ENCODE measurements at regions not wholly inside any gene's neighbourhood (a gene's known extent, or its start where the extent isn't known, plus 50 kb on each side); places are given as distances from the start of the nearest gene placed in this dataset.

DNA sequence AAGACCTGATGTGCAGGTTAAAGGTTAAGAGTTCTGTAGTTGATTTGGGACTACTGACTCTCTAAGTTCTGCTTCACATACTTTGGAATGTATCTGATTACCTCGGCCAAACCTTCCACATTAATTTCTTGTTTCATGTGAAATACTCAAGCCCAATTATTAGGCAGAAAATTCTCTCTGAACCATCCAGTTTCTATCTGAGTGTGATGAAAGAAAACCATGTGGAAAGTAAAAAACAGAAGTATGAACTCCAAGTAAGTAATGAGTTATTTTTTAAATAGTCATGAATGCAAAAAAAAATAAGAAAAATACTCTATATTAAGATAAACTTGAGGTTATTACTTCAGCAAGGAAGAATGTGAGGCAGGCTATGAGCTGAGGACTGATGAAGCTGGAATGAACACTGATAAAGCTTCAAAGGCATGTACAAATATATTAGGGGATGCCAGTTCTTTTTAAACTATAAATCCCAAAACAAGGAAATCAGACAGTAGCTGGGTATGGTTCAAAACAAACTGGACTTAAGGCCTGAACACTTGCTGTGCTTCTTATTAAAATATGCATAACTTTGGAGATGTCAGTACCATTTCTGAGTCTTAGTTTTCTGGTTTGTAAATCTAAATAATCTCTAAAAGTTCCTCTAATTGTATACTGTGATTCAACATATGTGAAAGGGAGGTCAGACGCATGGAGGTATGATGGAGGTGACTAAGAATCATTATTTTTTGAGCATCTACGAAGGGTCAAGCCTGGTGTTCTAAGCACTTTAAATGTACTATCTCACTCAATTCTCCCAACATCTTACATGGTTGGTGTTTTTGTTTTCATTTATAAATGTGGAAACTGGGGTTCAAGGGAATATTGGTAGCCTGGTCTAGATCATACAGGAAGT lies 59.6 kb downstream of the COL6A6 start:
- TF ChIP-seq, protein P1, sequence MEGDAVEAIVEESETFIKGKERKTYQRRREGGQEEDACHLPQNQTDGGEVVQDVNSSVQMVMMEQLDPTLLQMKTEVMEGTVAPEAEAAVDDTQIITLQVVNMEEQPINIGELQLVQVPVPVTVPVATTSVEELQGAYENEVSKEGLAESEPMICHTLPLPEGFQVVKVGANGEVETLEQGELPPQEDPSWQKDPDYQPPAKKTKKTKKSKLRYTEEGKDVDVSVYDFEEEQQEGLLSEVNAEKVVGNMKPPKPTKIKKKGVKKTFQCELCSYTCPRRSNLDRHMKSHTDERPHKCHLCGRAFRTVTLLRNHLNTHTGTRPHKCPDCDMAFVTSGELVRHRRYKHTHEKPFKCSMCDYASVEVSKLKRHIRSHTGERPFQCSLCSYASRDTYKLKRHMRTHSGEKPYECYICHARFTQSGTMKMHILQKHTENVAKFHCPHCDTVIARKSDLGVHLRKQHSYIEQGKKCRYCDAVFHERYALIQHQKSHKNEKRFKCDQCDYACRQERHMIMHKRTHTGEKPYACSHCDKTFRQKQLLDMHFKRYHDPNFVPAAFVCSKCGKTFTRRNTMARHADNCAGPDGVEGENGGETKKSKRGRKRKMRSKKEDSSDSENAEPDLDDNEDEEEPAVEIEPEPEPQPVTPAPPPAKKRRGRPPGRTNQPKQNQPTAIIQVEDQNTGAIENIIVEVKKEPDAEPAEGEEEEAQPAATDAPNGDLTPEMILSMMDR (IDR thresholded peaks at IDR 0.05), result no peak
- TF ChIP-seq POLR2A (IDR thresholded peaks at IDR 0.05), result no peak

Measured in body of pancreas (tissue), 4 donors.